GM12878 (cell line): ENCODE measurements at regions not wholly inside any gene's neighbourhood (a gene's known extent, or its start where the extent isn't known, plus 50 kb on each side); places are given as distances from the start of the nearest gene placed in this dataset.
"Not testable (repeated sequence)": the region's sequence is repeated elsewhere in the genome, so short reads cannot be mapped to it uniquely, and the experiment has no call there.

ENCODE experiments used
- ATAC-seq: fragments of 200-7000 bp; cut with Tn5 transposase; 3 replicates; pipeline ENCODE4 v1.9.1; 2020; ENCODE audit warnings: mild to moderate bottlenecking, moderate library complexity
- BruUV-seq: library from RNA; stranded (reverse); fragments of 400-500 nt; replicated peaks from 2 replicates; lab custom pipeline; 2021; lab: Mats Ljungman, UMichigan
- CTCF ChIA-PET: fragments of 300-600 bp; sonication (Branson Sonifier 250); formaldehyde crosslinking; extraction: SDS; loops from one replicate; lab custom pipeline; 2021; ENCODE audit warnings: inconsistent platforms; lab: Yijun Ruan, JAX
- POLR2A ChIA-PET: fragments of 350-600 bp; formaldehyde crosslinking; extraction: SDS; loops from one replicate; lab custom pipeline; 2021; ENCODE audit warnings: inconsistent platforms; lab: Charles Lee
- RAD21 ChIA-PET: fragments of 300-600 bp; sonication (Branson Sonifier 250); formaldehyde crosslinking; loops from one replicate; lab custom pipeline; 2023; ENCODE audit warnings: antibody characterized with exemption; ENCODE audit not compliant: unreplicated experiment; lab: Charles Lee
- SMC1A ChIA-PET: fragments of 300-600 bp; sonication (Branson Sonifier 250); formaldehyde crosslinking; loops from one replicate; lab custom pipeline; 2023; ENCODE audit not compliant: unreplicated experiment, uncharacterized antibody; lab: Charles Lee
- DNase-seq: peaks from one replicate; pipeline ENCODE4 v3.0.0-alpha.2; 2011; ENCODE audit warnings: low read depth, low spot score
- FAIRE-seq: peaks from 3 replicates; lab custom pipeline; 2011; peaks lifted over from hg19 to GRCh38; lab: Jason Lieb, UNC
- H2AFZ ChIP-seq: 2 replicates; pipeline ENCODE4 v1.6.0; 2011; ENCODE audit warnings: low read depth, low read length, control low read depth; ENCODE audit not compliant: control insufficient read depth
- H3K27ac ChIP-seq: 2 replicates; pipeline ENCODE4 v1.5.1; 2011; ENCODE audit warnings: control low read depth; ENCODE audit not compliant: control insufficient read depth, insufficient read depth
- H3K27me3 ChIP-seq, 2 experiments: replicated peaks in 1 of 2; 2 replicates each; pipeline versions ENCODE4 v1.6.0 to v1.6.1; 2011; ENCODE audit warnings: low read length in 1 of 2; ENCODE audit not compliant: control insufficient read depth in 2 of 2, insufficient read depth in 2 of 2
- H3K36me3 ChIP-seq, 2 experiments: 2 replicates each; pipeline ENCODE4 v1.5.1; 2011; ENCODE audit warnings: low read length in 1 of 2; ENCODE audit not compliant: control insufficient read depth in 2 of 2, insufficient read depth in 2 of 2
- H3K4me1 ChIP-seq: 2 replicates; pipeline ENCODE4 v1.6.1; 2011; ENCODE audit warnings: mild to moderate bottlenecking, low read length, moderate library complexity, mixed read lengths; ENCODE audit not compliant: control insufficient read depth, insufficient read depth
- H3K4me2 ChIP-seq: 2 replicates; pipeline ENCODE4 v1.6.0; 2011; ENCODE audit warnings: control low read depth; ENCODE audit not compliant: control insufficient read depth, insufficient read depth
- H3K4me3 ChIP-seq: fragments of 200-600 bp; sonication (generic); 2 replicates; pipeline ENCODE4 v1.5.1; 2016
- H3K79me2 ChIP-seq: 2 replicates; pipeline ENCODE4 v1.6.0; 2011; ENCODE audit warnings: low read length; ENCODE audit not compliant: control insufficient read depth, insufficient read depth
- H3K9ac ChIP-seq: 2 replicates; pipeline ENCODE4 v1.8.0; 2011; ENCODE audit warnings: low read length, control low read depth, mixed read lengths; ENCODE audit not compliant: control insufficient read depth, insufficient read depth
- H3K9me3 ChIP-seq: replicated peaks from 3 replicates; pipeline ENCODE4 v1.5.1; 2011; ENCODE audit warnings: mild to moderate bottlenecking, low read length; ENCODE audit not compliant: control insufficient read depth, insufficient read depth
- H4K20me1 ChIP-seq: 2 replicates; pipeline ENCODE4 v1.6.0; 2011; ENCODE audit not compliant: control insufficient read depth, insufficient read depth
- BHLHE40 ChIP-seq, 2 experiments: fragments of 450-650 bp in 1 of 2; IDR thresholded peaks; 2 replicates each; pipeline ENCODE4 v1.6.1; 2011 to 2017; ENCODE audit warnings: low read depth in 2 of 2, borderline replicate concordance in 1 of 2, improper control_type of control experiment in 1 of 2, low read length in 1 of 2, mild to moderate bottlenecking in 1 of 2
- HDAC6 ChIP-seq: fragments of 200-600 bp; sonication (generic); IDR thresholded peaks from one replicate; pipeline ENCODE4 v1.8.0; 2017; ENCODE audit warnings: antibody characterized with exemption; ENCODE audit not compliant: unreplicated experiment
- JUND ChIP-seq: IDR thresholded peaks from 2 replicates; pipeline ENCODE4 v1.6.1; 2012; ENCODE audit warnings: low read depth, mild to moderate bottlenecking, low read length, improper control_type of control experiment, moderate library complexity
- LARP7 ChIP-seq: fragments of 450-650 bp; IDR thresholded peaks from 2 replicates; pipeline ENCODE4 v1.6.1; 2017; ENCODE audit warnings: mild to moderate bottlenecking
- POLR2A ChIP-seq: IDR thresholded peaks from 2 replicates; pipeline ENCODE4 v1.6.1; 2011; ENCODE audit warnings: low read depth, mild to moderate bottlenecking, low read length
- POLR2AphosphoS5 ChIP-seq: IDR thresholded peaks from 2 replicates; pipeline ENCODE4 v1.6.1; 2011; ENCODE audit warnings: mild to moderate bottlenecking, low read length, inconsistent platforms
- SP1 ChIP-seq: IDR thresholded peaks from one replicate; pipeline ENCODE4 v1.6.1; 2011; ENCODE audit warnings: low read depth, low read length
- WGBS: methylation state at CpG from one replicate; pipeline ENCODE4 v1.1.6; 2016; ENCODE audit warnings: low lambda C conversion rate; ENCODE audit not compliant: insufficient replicate concordance, insufficient coverage; ENCODE audit errors: missing lambda C conversion rate; 5-methylcytosine and 5-hydroxymethylcytosine counted together
- in situ Hi-C: fragments of 300-500 bp; cut with MboI; formaldehyde crosslinking; loops from 9 replicates; pipeline ENCODE4 v1.14.3; 2018; ENCODE audit warnings: mixed read lengths
- intact Hi-C: fragments of 100-400 bp; cut with micrococcal nuclease; formaldehyde crosslinking; loops from one replicate; pipeline ENCODE4 v1.14.2; 2022; ENCODE audit not compliant: unreplicated experiment
- TF ChIP-seq, protein P1 (sequence below): fragments of 450-650 bp; IDR thresholded peaks from 2 replicates; pipeline ENCODE4 v1.6.1; 2016; ENCODE audit warnings: mild to moderate bottlenecking
- TF ChIP-seq, protein P2 (sequence below): IDR thresholded peaks from 2 replicates; pipeline ENCODE4 v1.6.1; 2012; ENCODE audit warnings: low read depth, low read length, improper control_type of control experiment
- TF ChIP-seq, protein P3 (sequence below): IDR thresholded peaks from 2 replicates; pipeline ENCODE4 v1.6.1; 2012; ENCODE audit warnings: mild to moderate bottlenecking, low read depth, low read length

DNA sequence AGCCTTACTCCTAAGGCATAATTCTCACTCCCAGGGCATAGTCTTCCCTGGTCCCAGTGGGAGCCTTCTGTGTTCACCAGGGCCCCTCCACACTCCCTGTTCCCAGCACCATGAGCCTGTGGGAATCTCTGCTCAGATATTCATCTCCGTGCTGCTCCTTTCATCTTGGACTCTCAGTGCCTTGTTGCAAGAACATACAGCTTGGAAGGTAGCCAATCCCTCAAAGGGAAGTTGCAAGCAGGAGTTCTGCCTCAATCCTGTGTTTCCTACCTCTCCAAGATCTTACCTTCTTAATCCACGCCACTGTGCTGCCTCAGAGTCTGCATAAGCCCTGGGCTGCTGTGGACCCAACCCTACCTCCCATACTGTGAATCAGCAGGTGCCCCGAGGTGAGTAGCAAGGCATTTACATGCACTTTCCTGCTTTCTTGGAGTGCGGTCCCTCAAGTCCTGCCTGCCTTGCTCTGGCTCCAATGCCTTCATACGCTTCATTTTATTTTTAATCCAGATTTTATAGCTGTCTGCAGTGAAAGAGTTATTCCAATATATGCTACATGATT is 413.8 kb upstream of the RAB6C start (continued):
- TF ChIP-seq HDAC6 (no peak), BHLHE40 (IDR thresholded peaks at IDR 0.05; ENCODE audit: borderline replicate concordance in 1 of 2, low read depth in 2 of 2, low read length in 1 of 2) (no peak), JUND (no peak), LARP7 (no peak), POLR2AphosphoS5 (no peak), SP1 (no peak), POLR2A (no peak)
- TF ChIP-seq, protein P1, sequence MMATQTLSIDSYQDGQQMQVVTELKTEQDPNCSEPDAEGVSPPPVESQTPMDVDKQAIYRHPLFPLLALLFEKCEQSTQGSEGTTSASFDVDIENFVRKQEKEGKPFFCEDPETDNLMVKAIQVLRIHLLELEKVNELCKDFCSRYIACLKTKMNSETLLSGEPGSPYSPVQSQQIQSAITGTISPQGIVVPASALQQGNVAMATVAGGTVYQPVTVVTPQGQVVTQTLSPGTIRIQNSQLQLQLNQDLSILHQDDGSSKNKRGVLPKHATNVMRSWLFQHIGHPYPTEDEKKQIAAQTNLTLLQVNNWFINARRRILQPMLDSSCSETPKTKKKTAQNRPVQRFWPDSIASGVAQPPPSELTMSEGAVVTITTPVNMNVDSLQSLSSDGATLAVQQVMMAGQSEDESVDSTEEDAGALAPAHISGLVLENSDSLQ = no peak
- TF ChIP-seq, protein P2, sequence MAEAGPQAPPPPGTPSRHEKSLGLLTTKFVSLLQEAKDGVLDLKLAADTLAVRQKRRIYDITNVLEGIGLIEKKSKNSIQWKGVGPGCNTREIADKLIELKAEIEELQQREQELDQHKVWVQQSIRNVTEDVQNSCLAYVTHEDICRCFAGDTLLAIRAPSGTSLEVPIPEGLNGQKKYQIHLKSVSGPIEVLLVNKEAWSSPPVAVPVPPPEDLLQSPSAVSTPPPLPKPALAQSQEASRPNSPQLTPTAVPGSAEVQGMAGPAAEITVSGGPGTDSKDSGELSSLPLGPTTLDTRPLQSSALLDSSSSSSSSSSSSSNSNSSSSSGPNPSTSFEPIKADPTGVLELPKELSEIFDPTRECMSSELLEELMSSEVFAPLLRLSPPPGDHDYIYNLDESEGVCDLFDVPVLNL = no peak
- TF ChIP-seq, protein P3, sequence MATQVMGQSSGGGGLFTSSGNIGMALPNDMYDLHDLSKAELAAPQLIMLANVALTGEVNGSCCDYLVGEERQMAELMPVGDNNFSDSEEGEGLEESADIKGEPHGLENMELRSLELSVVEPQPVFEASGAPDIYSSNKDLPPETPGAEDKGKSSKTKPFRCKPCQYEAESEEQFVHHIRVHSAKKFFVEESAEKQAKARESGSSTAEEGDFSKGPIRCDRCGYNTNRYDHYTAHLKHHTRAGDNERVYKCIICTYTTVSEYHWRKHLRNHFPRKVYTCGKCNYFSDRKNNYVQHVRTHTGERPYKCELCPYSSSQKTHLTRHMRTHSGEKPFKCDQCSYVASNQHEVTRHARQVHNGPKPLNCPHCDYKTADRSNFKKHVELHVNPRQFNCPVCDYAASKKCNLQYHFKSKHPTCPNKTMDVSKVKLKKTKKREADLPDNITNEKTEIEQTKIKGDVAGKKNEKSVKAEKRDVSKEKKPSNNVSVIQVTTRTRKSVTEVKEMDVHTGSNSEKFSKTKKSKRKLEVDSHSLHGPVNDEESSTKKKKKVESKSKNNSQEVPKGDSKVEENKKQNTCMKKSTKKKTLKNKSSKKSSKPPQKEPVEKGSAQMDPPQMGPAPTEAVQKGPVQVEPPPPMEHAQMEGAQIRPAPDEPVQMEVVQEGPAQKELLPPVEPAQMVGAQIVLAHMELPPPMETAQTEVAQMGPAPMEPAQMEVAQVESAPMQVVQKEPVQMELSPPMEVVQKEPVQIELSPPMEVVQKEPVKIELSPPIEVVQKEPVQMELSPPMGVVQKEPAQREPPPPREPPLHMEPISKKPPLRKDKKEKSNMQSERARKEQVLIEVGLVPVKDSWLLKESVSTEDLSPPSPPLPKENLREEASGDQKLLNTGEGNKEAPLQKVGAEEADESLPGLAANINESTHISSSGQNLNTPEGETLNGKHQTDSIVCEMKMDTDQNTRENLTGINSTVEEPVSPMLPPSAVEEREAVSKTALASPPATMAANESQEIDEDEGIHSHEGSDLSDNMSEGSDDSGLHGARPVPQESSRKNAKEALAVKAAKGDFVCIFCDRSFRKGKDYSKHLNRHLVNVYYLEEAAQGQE = no peak

DNA sequence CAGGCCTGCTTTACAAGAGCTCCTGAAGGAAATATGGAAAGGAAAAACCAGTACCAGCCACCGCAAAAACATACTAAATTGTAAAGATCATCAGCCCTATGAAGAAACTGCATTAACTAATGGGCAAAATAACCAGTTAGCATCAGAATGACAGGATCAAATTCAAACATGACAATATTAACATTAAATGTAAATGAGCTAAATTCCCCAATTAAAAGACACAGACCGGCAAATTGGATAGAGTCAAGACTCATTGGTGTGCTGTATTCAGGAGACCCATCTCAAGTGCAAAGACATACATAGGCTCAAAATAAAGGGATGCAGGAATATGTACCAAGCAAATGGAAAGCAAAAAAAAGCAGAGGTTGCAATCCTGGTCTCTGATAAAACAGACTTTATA is 408.7 kb upstream of the RAB6C start:
- H3K9me3 ChIP-seq, H3K79me2 ChIP-seq, in situ Hi-C loops, H3K4me1 ChIP-seq, intact Hi-C loops, H3K27ac ChIP-seq, BruUV-seq, H4K20me1 ChIP-seq, CTCF ChIA-PET, SMC1A ChIA-PET, H3K4me3 ChIP-seq, H3K4me2 ChIP-seq, H3K36me3 ChIP-seq, DNase-seq, ATAC-seq, H3K9ac ChIP-seq, FAIRE-seq, H2AFZ ChIP-seq, H3K27me3 ChIP-seq, POLR2A ChIA-PET, RAD21 ChIA-PET: not testable (repeated sequence)
- WGBS = 59% methylated on average over 2 of the region's 2 CpGs
